Gastroesophageal sphincter (tissue), 4 donors: ENCODE measurements at regions not wholly inside any gene's neighbourhood (a gene's known extent, or its start where the extent isn't known, plus 50 kb on each side); places are given as distances from the start of the nearest gene placed in this dataset.

Source experiments
- ATAC-seq: fragments of 150-250 bp; one replicate; pipeline ENCODE4 v1.9.1; 2016; ENCODE audit warnings: mild to moderate bottlenecking, moderate library complexity
- H3K27ac ChIP-seq, 4 donors: fragments of 200-600 bp; sonication (generic) in 3 of 4; 1 replicate in 3 of 4; 2 replicates in 1 of 4; pipeline ENCODE4 v1.5.1; 2016 to 2019
- H3K27me3 ChIP-seq: fragments of 200-600 bp; sonication (generic); one replicate; pipeline ENCODE4 v1.5.1; 2019
- H3K36me3 ChIP-seq, 2 donors: fragments of 200-600 bp; sonication (generic); one replicate each; pipeline ENCODE4 v1.5.1; 2019; ENCODE audit warnings: control low read depth in 1 of 2
- H3K4me1 ChIP-seq, 3 donors: fragments of 200-600 bp; sonication (generic); 1 replicate in 2 of 3; 2 replicates in 1 of 3; pipeline ENCODE4 v1.5.1; 2016 to 2019; ENCODE audit warnings: control low read depth in 2 of 3
- H3K4me3 ChIP-seq, 2 donors: fragments of 200-600 bp; sonication (generic); one replicate each; pipeline ENCODE4 v1.5.1; 2019; ENCODE audit warnings: mild to moderate bottlenecking in 1 of 2, moderate library complexity in 1 of 2
- H3K9me3 ChIP-seq, 3 donors: fragments of 200-600 bp; sonication (generic); one replicate each; pipeline ENCODE4 v1.5.1; 2017 to 2019; ENCODE audit warnings: control low read depth in 2 of 3
- CTCF ChIP-seq, 4 experiments: fragments of 200-600 bp in 2 of 4; fragments of 450-650 bp in 2 of 4; sonication (generic) in 1 of 4; IDR thresholded peaks; one replicate each; pipeline ENCODE4 v1.5.1; 2017 to 2019; ENCODE audit warnings: antibody characterized with exemption in 4 of 4, mild to moderate bottlenecking in 2 of 4, moderate library complexity in 2 of 4
- EP300 ChIP-seq: sonication (generic); formaldehyde crosslinking; IDR thresholded peaks from one replicate; pipeline ENCODE4 v1.6.1; 2017; ENCODE audit warnings: antibody characterized with exemption, mild to moderate bottlenecking
- POLR2A ChIP-seq, 2 donors: fragments of 450-650 bp; IDR thresholded peaks; one replicate each; pipeline ENCODE4 v1.6.1; 2017; ENCODE audit warnings: antibody characterized with exemption in 2 of 2, mild to moderate bottlenecking in 2 of 2, moderate library complexity in 1 of 2
- POLR2AphosphoS5 ChIP-seq: sonication (generic); formaldehyde crosslinking; IDR thresholded peaks from one replicate; pipeline ENCODE4 v1.6.1; 2017; ENCODE audit warnings: antibody characterized with exemption
- WGBS, 2 donors: methylation state at CpG; one replicate each; pipeline ENCODE4 v1.1.5; 2018; ENCODE audit warnings: low coverage in 1 of 2; 5-methylcytosine and 5-hydroxymethylcytosine counted together

GRCh38 chr5:7094626-7095025, 301.3 kb upstream of the ADCY2 start:
- Histone ChIP-seq H3K36me3 (no peaks in the 10 kb centered on the region), H3K27me3 (peaks cover 19% of the 10 kb centered on the region), H3K27ac (no peak overlapping the region), H3K9me3 (no peaks in the 10 kb centered on the region), H3K4me1 (no peaks in the 10 kb centered on the region), H3K4me3 (no peak overlapping the region)
- WGBS, 2 donors = 40 to 51% methylated on average over 3 of the region's 3 CpGs
- no peak for TF ChIP-seq POLR2A (IDR thresholded peaks at IDR 0.05)
- TF ChIP-seq POLR2AphosphoS5 = no peak
- no peak for TF ChIP-seq EP300
- no peak for TF ChIP-seq CTCF (IDR thresholded peaks at IDR 0.05)
- no peak for ATAC-seq

GRCh38 chr5:7096294-7096693, 299.6 kb upstream of the ADCY2 start:
- H3K4me3 ChIP-seq = no peak overlapping the region
- TF ChIP-seq CTCF (IDR thresholded peaks at IDR 0.05) = no peak
- TF ChIP-seq EP300 = no peak
- no peak for TF ChIP-seq POLR2AphosphoS5
- no peak for TF ChIP-seq POLR2A (IDR thresholded peaks at IDR 0.05)
- no peaks in the 10 kb centered on the region for H3K9me3 ChIP-seq
- no peaks in the 10 kb centered on the region for H3K36me3 ChIP-seq
- ATAC-seq = no peak
- no peak overlapping the region for H3K27ac ChIP-seq
- H3K27me3 ChIP-seq = peaks cover 19% of the 10 kb centered on the region
- H3K4me1 ChIP-seq = no peaks in the 10 kb centered on the region
- WGBS, 2 donors = 73 to 86% methylated on average over 1 to 2 of the region's 2 CpGs

- H3K27me3 ChIP-seq = no peaks in the 10 kb centered on the region
- no peaks in the 10 kb centered on the region for H3K36me3 ChIP-seq
- 63 to 100% methylated on average over 1 to 4 of the region's 5 CpGs for WGBS, 2 donors
- H3K27ac ChIP-seq = no peak overlapping the region
- no peaks in the 10 kb centered on the region for H3K9me3 ChIP-seq
- TF ChIP-seq POLR2AphosphoS5 = no peak
- TF ChIP-seq EP300 = no peak
- no peak for TF ChIP-seq CTCF (IDR thresholded peaks at IDR 0.05)
- TF ChIP-seq POLR2A (IDR thresholded peaks at IDR 0.05) = no peak
- no peak overlapping the region for H3K4me3 ChIP-seq
- no peak for ATAC-seq
- H3K4me1 ChIP-seq = no peaks in the 10 kb centered on the region
Observed at GRCh38 chr5:7105358-7105757, 290.6 kb upstream of the ADCY2 start.

GRCh38 chr5:7117961-7118360, 278.0 kb upstream of the ADCY2 start:
- Histone ChIP-seq H3K27ac (no peak overlapping the region), H3K4me3 (no peak overlapping the region), H3K9me3 (peaks cover 0 to 21% (median 0%) of the 10 kb centered on the region in 3 donors), H3K27me3 (no peaks in the 10 kb centered on the region), H3K4me1 (no peaks in the 10 kb centered on the region), H3K36me3 (no peaks in the 10 kb centered on the region)
- TF ChIP-seq CTCF (IDR thresholded peaks at IDR 0.05) = no peak
- TF ChIP-seq POLR2A (IDR thresholded peaks at IDR 0.05) = no peak
- no peak for TF ChIP-seq EP300
- no peak for TF ChIP-seq POLR2AphosphoS5
- WGBS, 2 donors = 72 to 82% methylated on average over 5 to 6 of the region's 6 CpGs
- no peak for ATAC-seq

- peaks cover 3% of the 10 kb centered on the region for H3K27me3 ChIP-seq
- H3K4me1 ChIP-seq = no peaks in the 10 kb centered on the region
- ATAC-seq = no peak
- no peaks in the 10 kb centered on the region for H3K9me3 ChIP-seq
- no peak overlapping the region for H3K4me3 ChIP-seq
- no peaks in the 10 kb centered on the region for H3K36me3 ChIP-seq
- WGBS, 2 donors = 69 to 70% methylated on average over 4 of the region's 4 CpGs
- TF ChIP-seq POLR2AphosphoS5 (no peak), POLR2A (IDR thresholded peaks at IDR 0.05) (no peak), CTCF (IDR thresholded peaks at IDR 0.05) (no peak), EP300 (no peak)
- no peak overlapping the region for H3K27ac ChIP-seq
Observed at GRCh38 chr5:7131680-7132079, 264.3 kb upstream of the ADCY2 start.
